ENCODE measurements at regions not wholly inside any gene's neighbourhood (a gene's known extent, or its start where the extent isn't known, plus 50 kb on each side); places are given as distances from the start of the nearest gene placed in this dataset.

- H3K36me3 ChIP-seq: no peaks in the 10 kb centered on the region
- TF ChIP-seq CTCF (IDR thresholded peaks at IDR 0.05): no peak
- TF ChIP-seq POLR2AphosphoS5 (IDR thresholded peaks at IDR 0.05): no peak
- no peak for TF ChIP-seq EP300 (IDR thresholded peaks at IDR 0.05)
- TF ChIP-seq POLR2A (IDR thresholded peaks at IDR 0.05): no peak
- H3K27me3 ChIP-seq: no peaks in the 10 kb centered on the region
- H3K4me3 ChIP-seq: no peak overlapping the region
- no peak overlapping the region for H3K27ac ChIP-seq
- no peaks in the 10 kb centered on the region for H3K9me3 ChIP-seq
- DNase-seq (ENCODE audit: low spot score in 2 of 2): no peak
- WGBS: 84% methylated on average over 6 of the region's 6 CpGs
- no peaks in the 10 kb centered on the region for H3K4me1 ChIP-seq
Measured at GRCh38 chr1:100614570-100614969, 76.6 kb downstream of the GPR88 start.

- Histone ChIP-seq H3K9me3 (no peaks in the 10 kb centered on the region), H3K4me1 (no peaks in the 10 kb centered on the region)
- WGBS: 85% methylated on average over 4 of the region's 4 CpGs
Measured at GRCh38 chr1:100615686-100616085, 77.7 kb downstream of the GPR88 start.

GRCh38 chr1:100616121-100616621 is 78.2 kb downstream of the GPR88 start:
- H3K4me1 ChIP-seq: no peaks in the 10 kb centered on the region
- no peak overlapping the region for H3K27ac ChIP-seq
- no peaks in the 10 kb centered on the region for H3K27me3 ChIP-seq
- DNase-seq (ENCODE audit: low spot score in 2 of 2): no peak
- H3K4me3 ChIP-seq: no peak overlapping the region
- H3K9me3 ChIP-seq: no peaks in the 10 kb centered on the region
- TF ChIP-seq POLR2AphosphoS5 (IDR thresholded peaks at IDR 0.05) (no peak), EP300 (IDR thresholded peaks at IDR 0.05) (no peak), CTCF (IDR thresholded peaks at IDR 0.05) (no peak), POLR2A (IDR thresholded peaks at IDR 0.05) (no peak)
- 75% methylated on average over 4 of the region's 4 CpGs for WGBS
- no peaks in the 10 kb centered on the region for H3K36me3 ChIP-seq

More at GRCh38 chr1:100615686-100616085, 77.7 kb downstream of the GPR88 start:
- TF ChIP-seq POLR2AphosphoS5 (IDR thresholded peaks at IDR 0.05): no peak
- no peak for TF ChIP-seq POLR2A (IDR thresholded peaks at IDR 0.05)
- TF ChIP-seq EP300 (IDR thresholded peaks at IDR 0.05): no peak
- TF ChIP-seq CTCF (IDR thresholded peaks at IDR 0.05): no peak
- H3K36me3 ChIP-seq: no peaks in the 10 kb centered on the region
- DNase-seq (ENCODE audit: low spot score in 2 of 2): no peak
- no peak overlapping the region for H3K4me3 ChIP-seq
- H3K27me3 ChIP-seq: no peaks in the 10 kb centered on the region
- H3K27ac ChIP-seq: no peak overlapping the region

GRCh38 chr1:100622037-100622436 is 84.1 kb downstream of the GPR88 start:
- no peak overlapping the region for H3K4me3 ChIP-seq
- H3K27me3 ChIP-seq: no peaks in the 10 kb centered on the region
- H3K9me3 ChIP-seq: no peaks in the 10 kb centered on the region
- no peaks in the 10 kb centered on the region for H3K4me1 ChIP-seq
- H3K36me3 ChIP-seq: no peaks in the 10 kb centered on the region
- no peak for DNase-seq (ENCODE audit: low spot score in 2 of 2)
- WGBS: 39% methylated on average over 1 of the region's 1 CpG
- TF ChIP-seq CTCF (IDR thresholded peaks at IDR 0.05): no peak
- TF ChIP-seq POLR2AphosphoS5 (IDR thresholded peaks at IDR 0.05): no peak
- no peak for TF ChIP-seq EP300 (IDR thresholded peaks at IDR 0.05)
- no peak for TF ChIP-seq POLR2A (IDR thresholded peaks at IDR 0.05)
- no peak overlapping the region for H3K27ac ChIP-seq

GRCh38 chr1:100622506-100622905 is 84.6 kb downstream of the GPR88 start:
- Histone ChIP-seq H3K36me3 (no peaks in the 10 kb centered on the region), H3K4me3 (no peak overlapping the region), H3K27me3 (no peaks in the 10 kb centered on the region), H3K9me3 (no peaks in the 10 kb centered on the region), H3K4me1 (no peaks in the 10 kb centered on the region), H3K27ac (no peak overlapping the region)
- DNase-seq (ENCODE audit: low spot score in 2 of 2): no peak
- TF ChIP-seq POLR2A (IDR thresholded peaks at IDR 0.05) (no peak), POLR2AphosphoS5 (IDR thresholded peaks at IDR 0.05) (no peak), EP300 (IDR thresholded peaks at IDR 0.05) (no peak), CTCF (IDR thresholded peaks at IDR 0.05) (no peak)
- WGBS: 75% methylated on average over 1 of the region's 1 CpG
